SJSA1 (cell line): ENCODE measurements at regions not wholly inside any gene's neighbourhood (a gene's known extent, or its start where the extent isn't known, plus 50 kb on each side); places are given as distances from the start of the nearest gene placed in this dataset.
A peak's percentile ranks its signal among the peaks of the same experiment; 100 is the strongest.

ENCODE experiments used
- DNase-seq, 2 experiments: peaks; one replicate each; pipeline ENCODE4 v3.0.0-alpha.2; 2015 to 2020; ENCODE audit warnings: low spot score in 2 of 2, low read depth in 1 of 2
- H3K27ac ChIP-seq: fragments of 250-450 bp; sonication (Bioruptor Pico); 2 replicates; pipeline ENCODE4 v1.5.1; 2020; ENCODE audit warnings: mild to moderate bottlenecking, moderate library complexity
- H3K27me3 ChIP-seq: fragments of 250-450 bp; sonication (Bioruptor Pico); replicated peaks from 2 replicates; pipeline ENCODE4 v1.5.1; 2020; ENCODE audit warnings: mild to moderate bottlenecking, moderate library complexity
- H3K36me3 ChIP-seq: fragments of 250-450 bp; sonication (Bioruptor Pico); 2 replicates; pipeline ENCODE4 v1.5.1; 2020; ENCODE audit warnings: mild to moderate bottlenecking
- H3K4me1 ChIP-seq: fragments of 250-450 bp; sonication (Bioruptor Pico); replicated peaks from 2 replicates; pipeline ENCODE4 v1.6.1; 2021; ENCODE audit warnings: mild to moderate bottlenecking
- H3K4me3 ChIP-seq: fragments of 250-450 bp; sonication (Bioruptor Pico); 2 replicates; pipeline ENCODE4 v1.5.1; 2020; ENCODE audit warnings: mild to moderate bottlenecking
- H3K9me3 ChIP-seq: fragments of 250-450 bp; sonication (Bioruptor Pico); replicated peaks from 2 replicates; pipeline ENCODE4 v1.5.1; 2020; ENCODE audit warnings: mild to moderate bottlenecking

GRCh38 chr12:115722181-115722580 is 555.3 kb downstream of the MED13L start:
- Histone ChIP-seq H3K36me3 (no peaks in the 10 kb centered on the region), H3K27me3 (no peaks in the 10 kb centered on the region), H3K27ac (no peak overlapping the region), H3K4me3 (no peak overlapping the region), H3K4me1 (no peaks in the 10 kb centered on the region), H3K9me3 (no peaks in the 10 kb centered on the region)
- no peak for DNase-seq

GRCh38 chr12:115716551-115716950 is 560.9 kb downstream of the MED13L start:
- Histone ChIP-seq H3K36me3 (no peaks in the 10 kb centered on the region), H3K4me3 (no peak overlapping the region), H3K4me1 (no peaks in the 10 kb centered on the region), H3K9me3 (no peaks in the 10 kb centered on the region), H3K27me3 (no peaks in the 10 kb centered on the region; the same call in 1 of the 2 replicates), H3K27ac (no peak overlapping the region)
- no peak for DNase-seq

GRCh38 chr12:115712676-115713075 is 564.8 kb downstream of the MED13L start:
- no peak for DNase-seq
- H3K36me3 ChIP-seq = no peaks in the 10 kb centered on the region
- H3K4me1 ChIP-seq = no peaks in the 10 kb centered on the region
- peaks cover 4% of the 10 kb centered on the region for H3K27me3 ChIP-seq
- no peak overlapping the region for H3K4me3 ChIP-seq
- no peaks in the 10 kb centered on the region for H3K9me3 ChIP-seq
- H3K27ac ChIP-seq = no peak overlapping the region

GRCh38 chr12:115710104-115710564 is 567.4 kb downstream of the MED13L start:
- H3K4me3 ChIP-seq = no peak overlapping the region
- no peak overlapping the region for H3K27ac ChIP-seq
- DNase-seq = no peak
- no peaks in the 10 kb centered on the region for H3K36me3 ChIP-seq
- no peaks in the 10 kb centered on the region for H3K9me3 ChIP-seq
- H3K4me1 ChIP-seq = no peaks in the 10 kb centered on the region
- peaks cover 4% of the 10 kb centered on the region for H3K27me3 ChIP-seq

- Histone ChIP-seq H3K4me1 (no peaks in the 10 kb centered on the region), H3K36me3 (no peaks in the 10 kb centered on the region), H3K27ac (no peak overlapping the region), H3K27me3 (peaks cover 4% of the 10 kb centered on the region), H3K9me3 (no peaks in the 10 kb centered on the region), H3K4me3 (no peak overlapping the region)
- DNase-seq = no peak
These were observed 567.9 kb downstream of the MED13L start for GRCh38 chr12:115709540-115710011.

- Histone ChIP-seq H3K4me3 (no peak overlapping the region), H3K4me1 (no peaks in the 10 kb centered on the region), H3K9me3 (no peaks in the 10 kb centered on the region), H3K36me3 (no peaks in the 10 kb centered on the region), H3K27me3 (peaks cover 4% of the 10 kb centered on the region), H3K27ac (no peak overlapping the region)
- DNase-seq = no peak
These were observed 568.7 kb downstream of the MED13L start for GRCh38 chr12:115708801-115709200.

GRCh38 chr12:115700896-115701465 is 576.5 kb downstream of the MED13L start:
- Histone ChIP-seq H3K27me3 (0 out of 2 replicates have a peak, but pooled peaks cover 4% of the 10 kb centered on the region), H3K4me1 (peaks cover 10% of the 10 kb centered on the region; the same call in 1 of the 2 replicates), H3K4me3 (no peak overlapping the region), H3K36me3 (no peaks in the 10 kb centered on the region), H3K27ac (no peak overlapping the region), H3K9me3 (no peaks in the 10 kb centered on the region)
- DNase-seq = no peak

GRCh38 chr12:115700081-115700480 is 577.4 kb downstream of the MED13L start:
- DNase-seq = no peak
- H3K4me1 ChIP-seq = peaks cover 10% of the 10 kb centered on the region; the same call in 1 of the 2 replicates
- no peak overlapping the region for H3K27ac ChIP-seq
- no peaks in the 10 kb centered on the region for H3K9me3 ChIP-seq
- no peak overlapping the region for H3K4me3 ChIP-seq
- H3K27me3 ChIP-seq = 0 out of 2 replicates have a peak, but pooled peaks cover 4% of the 10 kb centered on the region
- H3K36me3 ChIP-seq = no peaks in the 10 kb centered on the region

GRCh38 chr12:115698257-115698656 is 579.2 kb downstream of the MED13L start:
- DNase-seq = no peak
- H3K27ac ChIP-seq = no peak overlapping the region

GRCh38 chr12:115697340-115697739 is 580.2 kb downstream of the MED13L start:
- peak; percentile 45 to 58 for DNase-seq
- H3K4me1 ChIP-seq = peaks cover 10% of the 10 kb centered on the region; the same call in 1 of the 2 replicates
- no peaks in the 10 kb centered on the region for H3K9me3 ChIP-seq
- no peak overlapping the region for H3K27ac ChIP-seq
- no peak overlapping the region for H3K4me3 ChIP-seq
- H3K36me3 ChIP-seq = no peaks in the 10 kb centered on the region
- 0 out of 2 replicates have a peak, but pooled peaks cover 4% of the 10 kb centered on the region for H3K27me3 ChIP-seq

More at GRCh38 chr12:115698257-115698656, 579.2 kb downstream of the MED13L start:
- H3K9me3 ChIP-seq = no peaks in the 10 kb centered on the region
- 0 out of 2 replicates have a peak, but pooled peaks cover 4% of the 10 kb centered on the region for H3K27me3 ChIP-seq
- H3K36me3 ChIP-seq = no peaks in the 10 kb centered on the region
- H3K4me3 ChIP-seq = no peak overlapping the region
- H3K4me1 ChIP-seq = peaks cover 10% of the 10 kb centered on the region; the same call in 1 of the 2 replicates

- peaks cover 4% of the 10 kb centered on the region; the same call in 1 of the 2 replicates for H3K27me3 ChIP-seq
These were observed 582.9 kb downstream of the MED13L start for GRCh38 chr12:115694564-115694963.

GRCh38 chr12:115693970-115694369 is 583.5 kb downstream of the MED13L start:
- Histone ChIP-seq H3K4me1 (peaks cover 10% of the 10 kb centered on the region; the same call in 1 of the 2 replicates), H3K9me3 (no peaks in the 10 kb centered on the region), H3K36me3 (no peaks in the 10 kb centered on the region), H3K4me3 (no peak overlapping the region), H3K27ac (no peak overlapping the region), H3K27me3 (peaks cover 4% of the 10 kb centered on the region; the same call in 1 of the 2 replicates)
- no peak for DNase-seq

More at GRCh38 chr12:115694564-115694963, 582.9 kb downstream of the MED13L start:
- H3K4me1 ChIP-seq = peaks cover 10% of the 10 kb centered on the region; the same call in 1 of the 2 replicates
- no peak for DNase-seq
- no peak overlapping the region for H3K27ac ChIP-seq
- H3K36me3 ChIP-seq = no peaks in the 10 kb centered on the region
- no peaks in the 10 kb centered on the region for H3K9me3 ChIP-seq
- H3K4me3 ChIP-seq = no peak overlapping the region

- Histone ChIP-seq H3K27ac (no peak overlapping the region), H3K36me3 (no peaks in the 10 kb centered on the region), H3K4me3 (no peak overlapping the region), H3K4me1 (no peaks in the 10 kb centered on the region), H3K9me3 (no peaks in the 10 kb centered on the region), H3K27me3 (peaks cover 4% of the 10 kb centered on the region; the same call in 1 of the 2 replicates)
- DNase-seq = no peak
These were observed 586.4 kb downstream of the MED13L start for GRCh38 chr12:115691123-115691522.

GRCh38 chr12:115687094-115687493 is 590.4 kb downstream of the MED13L start:
- Histone ChIP-seq H3K27ac (no peak overlapping the region), H3K4me1 (no peaks in the 10 kb centered on the region), H3K9me3 (no peaks in the 10 kb centered on the region), H3K4me3 (no peak overlapping the region), H3K27me3 (peaks cover 4% of the 10 kb centered on the region; the same call in 1 of the 2 replicates), H3K36me3 (no peaks in the 10 kb centered on the region)
- DNase-seq = no peak
